Inferior parietal cortex (tissue), 1 donor: ENCODE measurements at regions not wholly inside any gene's neighbourhood (a gene's known extent, or its start where the extent isn't known, plus 50 kb on each side); places are given as distances from the start of the nearest gene placed in this dataset.

Experiments used
- DNase-seq: peaks from one replicate; pipeline ENCODE4 v3.0.0-alpha.2; 2016; ENCODE audit errors: extremely low spot score

DNA sequence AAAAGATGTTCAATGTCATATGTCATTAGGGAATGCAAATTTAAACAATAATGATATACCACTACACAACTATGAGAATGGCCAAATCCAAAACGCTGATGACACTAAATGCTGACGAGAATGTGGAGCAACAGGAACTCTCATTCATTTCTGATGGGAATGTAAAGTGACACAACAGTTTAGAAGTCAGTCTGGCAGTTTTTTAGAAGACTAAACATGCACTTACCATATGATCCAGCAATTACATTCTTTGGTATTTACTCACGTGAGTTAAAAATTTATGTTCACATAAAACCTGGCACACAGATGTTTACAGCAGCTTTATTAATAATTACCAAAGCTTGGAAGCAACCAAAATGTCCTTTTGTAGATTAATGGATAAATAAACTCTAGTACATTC lies 110.4 kb upstream of the C1orf21 start:
- DNase-seq: no peak

DNA sequence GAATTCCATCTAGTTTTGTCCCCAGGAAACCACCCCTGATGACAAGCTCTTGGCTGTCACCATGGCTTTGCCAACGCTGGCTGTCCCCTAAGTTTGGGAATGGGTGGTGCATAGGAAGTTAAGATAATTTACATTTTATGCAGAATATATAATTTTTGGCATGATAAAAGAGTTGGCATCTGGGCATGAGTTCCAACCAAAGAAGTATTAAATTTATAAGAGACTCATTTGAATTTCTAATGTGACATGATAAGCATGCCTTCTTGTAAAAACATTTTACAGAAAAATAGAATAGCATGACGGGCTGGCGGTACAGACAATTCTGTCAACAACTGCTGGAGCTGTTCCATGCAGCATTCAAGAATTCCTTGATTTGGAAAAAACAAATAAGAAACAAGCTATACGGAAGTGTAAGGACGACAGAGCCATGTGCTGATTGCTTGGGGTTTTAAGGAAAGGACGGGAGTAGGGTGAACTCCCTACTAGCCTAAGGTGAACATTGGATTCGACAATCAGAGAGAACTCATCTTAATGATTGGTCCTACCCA lies 106.8 kb upstream of the C1orf21 start:
- no peak for DNase-seq

DNA sequence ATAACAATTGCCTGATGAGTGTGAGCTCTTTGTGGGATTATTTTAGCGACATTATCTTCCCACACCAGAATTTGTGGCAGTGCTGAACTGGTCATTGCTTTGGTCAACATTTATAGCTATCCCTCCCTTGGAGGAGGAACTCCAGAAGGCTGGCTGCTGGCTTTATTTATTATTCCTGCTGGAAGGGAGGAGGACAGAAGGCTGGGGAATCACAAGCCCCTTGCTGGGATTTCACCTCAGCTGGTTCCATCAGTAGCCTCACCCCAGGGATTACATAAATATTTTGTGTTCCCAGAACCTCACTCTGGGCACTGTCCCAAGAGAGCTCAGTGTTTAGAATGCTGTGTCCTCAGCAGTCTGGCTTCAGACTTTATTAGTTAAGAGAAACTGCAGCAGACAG lies 102.8 kb upstream of the C1orf21 start:
- peak; percentile 44 for DNase-seq

DNA sequence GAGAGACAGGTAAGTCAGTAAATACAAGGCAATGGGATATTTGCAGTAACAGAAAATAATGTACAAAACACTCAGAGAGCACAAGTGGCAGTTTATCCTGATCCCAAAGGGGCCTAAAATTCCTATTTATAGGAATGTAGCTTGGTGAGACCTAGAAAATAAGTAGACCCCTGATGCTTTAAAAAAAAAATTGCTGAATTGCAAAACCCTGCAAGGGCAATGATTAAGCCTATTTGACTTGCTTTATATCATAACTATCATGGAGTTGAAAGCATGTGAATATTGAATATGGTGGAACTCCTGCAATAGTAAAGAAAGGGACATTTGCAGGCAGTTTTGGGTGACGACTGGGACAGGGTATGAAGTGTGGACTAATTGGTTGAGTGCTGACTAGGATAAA lies 101.9 kb upstream of the C1orf21 start:
- no peak for DNase-seq

DNA sequence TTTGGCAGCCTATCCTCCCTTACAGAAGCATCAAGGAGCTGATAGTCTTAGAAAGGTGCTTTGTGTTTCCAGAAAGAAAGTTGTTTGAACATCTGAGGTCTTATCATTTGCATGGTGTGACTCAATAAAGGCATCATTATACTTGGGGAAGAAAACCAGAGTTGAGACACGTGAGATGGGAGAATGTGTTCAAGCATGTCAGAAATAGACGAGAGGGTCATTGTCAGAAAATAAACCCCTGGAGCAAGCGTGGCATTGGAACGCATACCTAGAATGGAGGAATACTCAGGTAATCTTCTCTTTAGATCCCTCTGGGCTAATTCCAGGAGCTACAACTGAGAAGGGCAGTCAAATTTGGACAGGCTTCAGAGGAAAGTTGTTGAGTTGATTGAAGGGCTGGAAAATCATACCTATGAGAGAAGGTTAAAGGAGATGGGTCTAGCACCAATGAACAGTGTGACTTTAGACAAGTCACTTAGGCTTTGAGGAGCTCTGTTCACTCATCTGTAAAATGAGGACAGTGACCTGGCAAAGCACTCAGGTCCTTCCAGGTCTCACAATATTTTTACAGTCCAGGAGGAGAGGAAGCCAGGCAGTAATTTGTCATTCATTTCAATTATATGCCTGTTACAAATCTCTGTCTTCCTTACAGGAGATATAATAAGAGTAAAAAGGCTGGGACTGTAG lies 101.3 kb upstream of the C1orf21 start:
- no peak for DNase-seq

DNA sequence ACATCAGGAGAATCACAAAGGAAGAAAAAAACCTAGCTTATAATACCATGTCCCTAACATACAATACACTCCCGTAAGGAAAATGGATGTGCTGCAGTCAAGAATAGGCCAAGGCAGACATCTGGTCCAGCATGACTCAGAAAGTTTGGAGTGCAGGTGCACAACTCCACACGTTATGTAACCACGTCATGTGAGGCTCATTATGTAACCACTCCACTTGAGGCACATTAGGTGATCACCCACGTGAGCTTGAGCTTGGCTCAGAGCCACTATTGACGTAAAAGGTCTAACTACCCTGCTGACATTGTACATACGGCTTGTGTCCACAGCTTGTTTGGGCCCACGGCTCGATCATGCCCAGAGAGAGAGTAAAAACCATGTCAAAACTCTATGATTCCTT lies 99.8 kb upstream of the C1orf21 start:
- no peak for DNase-seq

DNA sequence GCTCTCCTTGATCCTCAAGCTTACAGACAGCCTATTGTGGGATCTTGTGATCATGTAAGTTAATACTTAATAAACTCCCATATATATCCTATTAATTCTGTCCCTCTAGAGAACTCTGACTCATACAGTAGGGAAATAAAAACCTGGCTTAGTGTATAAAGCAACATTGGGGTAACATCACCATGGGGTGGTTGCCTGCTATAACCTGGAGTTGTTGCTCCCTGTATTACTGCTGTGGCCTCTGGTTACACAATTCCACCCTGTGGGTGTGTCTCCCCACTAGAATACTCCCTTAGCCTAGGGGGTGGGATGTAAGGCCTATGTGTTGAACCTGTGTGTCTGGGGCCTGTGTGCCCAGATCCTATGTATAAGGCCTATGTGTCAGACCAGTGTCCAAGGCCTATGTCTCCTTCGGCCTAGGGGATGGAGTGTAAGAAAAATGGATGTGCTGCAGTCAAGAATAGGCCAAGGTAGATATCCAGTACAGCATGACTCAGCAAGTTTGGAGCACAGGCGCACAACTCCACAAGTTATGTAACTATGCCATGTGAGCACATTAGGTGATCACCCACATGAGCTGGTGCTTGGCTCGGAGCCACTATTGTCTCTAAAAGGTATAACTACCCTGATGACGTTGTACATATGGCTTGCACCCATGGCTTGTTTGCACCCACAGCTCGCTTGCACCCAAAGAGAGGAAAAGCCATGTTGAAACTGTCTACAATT lies 96.8 kb upstream of the C1orf21 start:
- no peak for DNase-seq

DNA sequence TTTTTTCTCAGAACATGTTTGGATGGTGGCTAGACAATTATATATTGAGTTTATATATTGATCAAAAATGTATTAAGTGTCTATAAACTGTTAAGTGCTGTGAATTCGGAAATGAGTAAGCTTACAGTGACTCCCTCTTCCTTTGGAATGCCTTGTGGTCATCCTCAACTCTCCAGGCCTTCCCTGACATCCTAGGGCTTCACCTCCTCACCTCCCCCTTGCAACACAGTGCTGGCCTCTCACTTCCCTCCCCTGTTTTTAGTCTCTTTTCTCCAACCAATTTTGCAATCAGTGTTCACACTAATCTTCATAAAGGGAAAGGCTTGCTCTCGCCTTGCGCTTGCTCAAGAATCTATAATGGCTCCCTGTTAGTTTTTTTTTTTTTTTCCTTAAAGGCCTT lies 95.1 kb upstream of the C1orf21 start:
- no peak for DNase-seq

DNA sequence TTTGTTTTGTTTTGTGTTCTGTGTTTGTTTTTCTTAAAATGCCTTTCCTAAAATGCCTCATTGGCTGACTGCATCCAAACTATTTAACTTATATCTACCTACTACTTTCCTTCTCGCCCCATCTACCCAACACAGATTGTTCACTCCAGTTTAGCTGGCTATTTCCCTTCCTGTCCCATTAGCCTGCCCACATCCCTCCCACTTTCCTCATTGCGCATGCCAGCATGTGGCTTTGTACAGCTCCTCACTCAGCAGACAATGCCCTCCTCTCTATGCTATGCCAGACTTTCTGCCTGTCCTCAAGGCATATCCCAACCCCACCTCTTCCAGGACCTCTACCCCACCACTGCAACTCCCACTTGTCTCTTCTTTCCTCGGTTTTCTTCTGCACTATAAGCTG lies 94.7 kb upstream of the C1orf21 start:
- no peak for DNase-seq

DNA sequence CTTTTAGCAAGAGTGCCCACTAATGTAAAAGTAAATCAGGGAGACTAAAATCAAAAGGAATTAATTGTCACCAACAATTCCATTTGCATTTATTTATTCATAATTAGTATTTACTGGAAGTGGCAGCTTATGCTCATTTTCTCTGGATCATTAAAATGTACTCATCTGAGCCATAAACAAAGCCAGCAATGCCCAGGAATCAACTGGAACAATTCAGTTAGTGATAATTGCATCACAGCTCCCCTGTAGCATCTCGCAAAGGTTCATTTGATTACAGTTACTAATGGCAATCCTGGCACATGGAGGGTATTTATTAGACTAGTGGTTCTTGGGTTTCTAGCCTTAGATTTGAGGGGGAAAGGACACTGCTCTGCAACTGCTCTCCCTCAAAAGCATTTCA lies 92.7 kb upstream of the C1orf21 start:
- DNase-seq: no peak

DNA sequence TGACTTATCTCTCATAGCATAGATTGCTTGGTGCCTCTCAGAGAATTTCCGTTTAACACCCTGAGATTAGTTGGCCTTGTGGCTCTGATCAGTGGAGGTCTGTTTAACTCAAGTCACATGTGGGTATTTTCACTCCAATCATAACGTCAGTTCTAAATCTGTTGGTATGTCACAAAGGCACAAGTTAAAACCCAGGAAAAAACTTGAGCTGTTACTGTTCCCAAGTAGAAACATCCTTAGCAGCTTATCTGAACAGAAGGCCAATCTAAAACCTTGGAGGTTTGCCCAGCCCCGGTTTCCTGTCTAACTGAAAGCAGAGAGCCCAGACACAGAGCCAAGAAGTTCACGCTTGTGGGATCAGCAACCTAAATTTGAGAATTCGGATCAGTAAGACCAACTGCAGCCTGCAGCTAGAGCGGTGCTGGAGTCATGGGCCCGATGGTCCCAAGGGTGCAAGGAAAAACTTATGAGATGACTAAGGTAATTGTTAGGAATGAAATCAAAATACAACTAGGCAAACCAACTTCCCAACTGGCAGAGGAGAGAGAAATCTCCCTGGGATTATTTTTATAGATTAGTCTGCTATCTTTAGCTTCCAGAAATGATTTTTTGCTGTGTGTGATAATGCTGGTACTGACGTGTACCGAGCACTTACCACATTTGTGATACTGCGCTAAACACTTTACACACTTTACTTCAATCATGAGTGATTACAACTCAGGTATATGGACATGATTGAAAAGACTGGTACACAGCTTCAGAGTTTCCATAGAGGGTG lies 90.2 kb upstream of the C1orf21 start:
- peak; percentile 68 for DNase-seq

DNA sequence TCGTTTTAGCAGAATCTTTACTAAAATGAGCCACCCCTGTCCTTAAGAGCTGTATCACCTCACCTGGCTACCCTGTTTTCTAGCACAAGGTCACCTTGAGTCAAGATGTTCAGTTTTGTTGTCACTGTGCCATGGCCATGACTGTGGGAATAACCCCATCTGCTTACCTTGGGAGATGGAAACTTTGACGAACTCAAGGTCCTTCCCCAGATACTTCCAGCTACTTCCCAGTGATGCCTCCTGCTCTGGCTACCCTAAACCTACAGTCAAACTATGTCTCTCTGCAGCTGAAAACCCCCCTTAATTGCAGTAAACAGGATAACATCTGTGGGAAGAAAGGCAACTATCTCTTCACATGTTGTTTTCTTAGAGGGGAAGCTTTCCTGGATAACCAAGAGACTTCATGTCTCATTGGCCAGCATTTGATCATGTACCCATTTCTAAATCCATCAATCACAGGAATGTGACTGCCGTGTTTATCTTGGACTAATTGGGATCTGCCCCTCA lies 89.5 kb upstream of the C1orf21 start:
- no peak for DNase-seq

DNA sequence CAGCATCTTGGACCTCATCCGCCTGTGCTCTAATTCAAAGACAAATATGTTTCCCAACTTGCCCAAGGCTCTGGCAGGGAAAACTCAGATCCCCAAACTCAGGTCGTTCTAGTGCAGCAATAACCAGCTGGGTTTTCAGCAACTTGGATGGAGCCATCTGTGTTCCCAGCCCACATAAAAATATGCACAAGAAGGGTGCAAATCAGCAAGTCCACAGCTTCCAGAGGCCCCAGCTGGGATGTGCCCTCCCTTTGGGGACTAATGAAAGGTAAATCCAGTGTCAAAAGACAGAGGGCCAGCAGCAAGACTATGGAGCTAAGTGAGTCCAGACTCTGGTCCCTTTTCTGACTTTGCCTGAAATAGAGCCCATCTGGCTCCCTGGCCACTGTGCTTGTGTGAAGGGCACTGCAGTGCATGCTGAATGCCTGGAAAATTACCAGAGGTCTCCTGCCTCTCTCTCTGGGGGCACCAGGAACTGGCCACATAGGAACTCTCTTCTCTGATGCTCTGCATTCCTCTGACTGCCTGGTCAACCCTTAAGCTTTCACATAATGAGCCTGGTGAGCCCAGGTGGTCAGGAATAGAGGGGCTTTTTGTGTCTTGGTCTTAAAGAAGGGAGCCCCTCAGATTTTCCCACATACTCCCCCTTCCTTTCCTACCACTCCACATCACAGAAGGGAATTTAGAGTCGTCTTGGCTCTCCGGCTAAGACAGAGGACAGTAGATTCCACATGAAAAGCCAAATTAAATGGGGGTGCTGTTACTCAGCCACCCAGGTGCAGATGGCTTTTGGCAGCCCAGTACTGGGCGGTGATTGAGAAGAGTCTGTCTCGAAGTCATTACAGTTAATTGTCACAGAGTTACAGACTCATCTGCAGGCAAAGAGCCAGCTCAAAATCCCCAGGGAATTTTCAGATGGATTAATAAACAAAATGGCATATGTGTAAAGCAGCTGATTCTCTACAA lies 88.1 kb upstream of the C1orf21 start:
- DNase-seq: no peak

DNA sequence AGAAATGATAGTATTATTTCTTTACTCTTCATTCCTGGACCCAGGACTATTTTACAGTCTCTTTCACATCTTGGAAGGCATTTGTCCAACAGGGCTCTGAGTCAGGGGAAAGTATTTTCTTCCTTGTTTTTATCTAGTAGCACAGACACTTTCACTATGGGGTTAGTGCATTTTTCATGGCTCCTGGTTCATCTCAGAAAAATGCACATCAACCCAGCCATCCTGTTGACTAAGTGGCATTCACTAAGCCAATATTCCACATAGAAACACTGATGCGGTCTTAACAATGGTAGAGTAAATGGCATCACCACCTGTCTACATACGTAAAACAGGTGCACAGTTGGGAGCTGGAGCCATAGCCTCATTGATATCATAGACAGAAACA lies 87.4 kb upstream of the C1orf21 start:
- no peak for DNase-seq

DNA sequence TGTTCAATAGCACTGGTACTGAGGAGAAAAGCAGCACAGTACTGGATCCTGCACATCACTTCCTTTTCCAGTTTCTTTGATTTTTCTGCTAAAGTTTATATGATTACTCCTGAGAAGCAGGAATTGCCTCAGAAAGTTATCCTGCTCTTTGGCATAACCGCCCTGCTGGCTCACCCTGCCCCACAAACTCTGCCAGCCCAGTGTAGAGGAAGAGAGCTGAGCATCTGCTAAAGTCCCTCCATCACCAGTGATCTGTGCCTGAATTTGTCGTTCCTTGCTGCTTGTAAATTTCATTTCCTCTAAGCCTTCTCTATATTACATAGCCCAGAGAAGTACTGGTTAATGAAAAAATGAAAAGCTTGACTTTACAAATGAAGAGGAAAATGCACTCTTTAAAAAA lies 87.0 kb upstream of the C1orf21 start:
- DNase-seq: no peak

DNA sequence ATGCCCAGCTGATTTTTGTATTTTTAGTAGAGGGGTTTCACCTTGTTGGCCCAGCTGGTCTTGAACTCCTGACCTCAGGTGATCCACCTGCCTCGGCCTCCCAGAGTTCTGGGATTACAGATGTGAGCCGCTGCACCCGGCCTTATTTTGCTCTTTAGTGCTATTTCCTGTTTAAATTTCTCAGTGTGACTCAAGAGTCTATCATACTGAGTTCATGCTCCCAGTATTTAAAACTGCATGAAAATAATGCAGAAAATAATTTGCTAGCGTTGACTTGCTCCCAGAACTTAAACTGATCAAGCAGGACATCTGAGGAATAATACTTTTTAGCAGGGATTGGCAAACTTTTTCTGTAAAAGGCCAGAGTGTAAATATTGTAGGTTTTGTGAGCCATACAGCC lies 86.4 kb upstream of the C1orf21 start:
- no peak for DNase-seq

DNA sequence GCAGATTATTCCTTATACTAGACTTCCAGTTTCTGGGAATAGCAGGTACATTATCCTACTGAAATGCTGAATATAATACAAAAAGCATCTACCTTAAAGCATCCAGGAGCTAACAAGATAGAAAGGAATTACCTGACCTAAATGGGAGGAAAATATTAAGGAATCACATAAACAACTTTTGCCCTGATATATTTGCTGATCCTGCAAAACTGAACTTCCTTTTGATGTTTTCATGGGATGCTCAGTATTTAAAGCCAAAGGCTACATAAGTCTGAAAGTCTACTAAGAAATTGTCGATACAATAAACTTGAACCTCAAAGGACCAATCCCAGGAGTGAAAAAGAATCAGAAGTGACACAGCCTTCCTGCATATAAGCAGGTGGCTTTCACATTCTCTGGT lies 85.6 kb upstream of the C1orf21 start:
- no peak for DNase-seq

DNA sequence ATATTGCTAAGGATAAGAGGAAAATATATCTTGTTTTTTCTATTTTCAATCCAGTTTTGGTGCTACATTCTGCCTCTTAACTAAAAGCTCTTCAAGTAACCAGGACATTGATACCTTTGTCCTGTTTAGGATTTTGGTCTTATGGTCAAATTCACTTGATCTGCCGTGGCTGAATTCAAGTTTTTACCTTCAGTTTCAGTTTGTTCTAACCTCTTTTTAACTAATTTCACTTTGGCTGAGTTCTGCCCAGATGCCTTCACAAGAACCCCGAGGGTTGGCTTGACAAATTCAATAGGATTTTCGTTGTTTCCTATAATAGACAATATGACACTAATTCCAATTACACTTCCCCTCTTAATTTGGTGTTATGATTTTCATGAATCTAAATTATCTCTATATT lies 84.5 kb upstream of the C1orf21 start:
- DNase-seq: no peak

DNA sequence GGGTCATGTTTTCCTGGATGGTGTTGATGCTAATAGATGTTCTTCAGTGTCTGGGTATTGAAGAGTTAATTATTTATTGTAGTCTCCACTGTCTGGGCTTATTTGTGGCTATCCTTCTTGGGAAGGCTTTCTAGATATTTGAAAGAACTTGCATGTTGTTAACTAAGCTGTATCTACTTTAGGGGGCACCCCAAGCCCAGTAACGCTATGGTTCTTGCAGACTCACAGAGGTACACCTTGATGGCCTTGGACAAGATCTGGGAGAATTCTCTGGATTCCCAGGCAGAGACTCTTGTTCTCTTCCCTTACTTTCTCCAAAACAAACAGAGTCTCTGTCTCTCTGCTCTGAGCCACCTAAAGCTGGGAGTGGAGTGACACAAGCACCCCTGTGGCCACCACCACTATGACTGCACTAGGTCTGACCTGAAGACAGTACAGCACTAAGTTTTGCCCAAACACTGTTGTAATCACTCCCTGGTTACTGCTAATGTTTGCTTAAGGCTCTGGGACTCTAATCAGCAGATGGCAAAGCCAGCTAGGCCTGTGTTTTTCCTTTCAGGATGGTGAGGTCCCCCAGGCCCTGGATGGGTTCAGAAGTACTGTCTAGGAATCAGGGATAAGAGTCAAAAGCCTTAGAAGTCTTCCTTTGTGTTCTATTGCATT lies 76.5 kb upstream of the C1orf21 start:
- no peak for DNase-seq

DNA sequence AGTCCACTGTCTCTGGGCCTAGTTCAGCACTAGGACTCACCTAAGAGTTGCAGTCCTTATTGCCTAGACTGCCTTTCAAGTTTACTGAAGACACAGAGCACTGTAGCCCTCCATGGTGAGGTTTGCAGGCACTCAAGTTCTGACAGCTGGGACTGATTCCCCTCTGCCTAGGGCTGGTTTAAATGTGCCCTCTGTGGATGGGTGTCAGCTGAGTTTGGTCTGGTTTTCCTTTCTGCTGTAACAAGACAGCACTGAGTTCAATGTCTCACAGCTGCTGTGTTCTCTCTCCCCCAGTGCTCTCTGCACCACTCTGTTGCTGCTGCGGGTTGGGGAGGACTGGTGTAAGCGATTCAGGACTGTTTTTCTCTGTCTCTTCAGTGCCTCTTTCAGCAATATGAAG lies 75.2 kb upstream of the C1orf21 start:
- no peak for DNase-seq

DNA sequence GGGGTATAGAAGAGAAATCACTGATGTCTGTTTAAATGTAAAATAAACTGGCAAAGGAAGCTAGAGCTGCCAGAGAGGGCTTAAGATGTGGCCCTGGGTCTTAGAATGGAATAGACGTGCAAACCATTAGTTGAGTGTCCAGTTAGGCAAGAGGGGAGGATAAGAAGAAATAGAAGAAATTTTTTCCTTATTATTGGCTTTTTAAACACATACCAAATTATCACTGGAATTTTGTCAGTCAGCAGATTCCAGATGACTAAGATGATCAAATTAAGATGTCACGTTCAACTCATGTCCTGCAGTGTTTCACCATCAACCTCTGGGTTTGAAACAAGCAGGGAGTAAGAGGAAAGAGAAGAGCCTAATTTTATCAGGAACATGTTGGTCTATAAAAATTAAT lies 71.6 kb upstream of the C1orf21 start:
- DNase-seq: no peak
